ENCODE measurements at regions not wholly inside any gene's neighbourhood (a gene's known extent, or its start where the extent isn't known, plus 50 kb on each side); places are given as distances from the start of the nearest gene placed in this dataset.

DNA sequence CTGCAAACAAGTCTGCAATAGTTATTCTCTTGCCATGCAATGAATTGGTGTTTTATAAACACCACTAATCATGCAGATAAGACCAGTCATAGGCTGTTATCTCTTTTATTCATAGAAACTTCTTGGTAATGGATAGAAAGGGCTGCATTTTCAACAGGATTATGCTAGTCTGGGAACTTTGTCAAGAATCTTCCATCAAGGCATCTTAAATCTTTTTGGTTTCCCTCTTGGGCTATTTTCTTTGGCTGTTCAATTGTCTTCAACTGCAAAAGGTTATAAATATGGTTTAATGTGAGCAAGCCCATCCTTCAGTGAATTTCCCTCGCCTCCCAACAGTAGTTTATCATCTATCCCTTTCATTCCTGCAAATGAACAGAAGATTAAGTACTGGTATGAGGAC lies 59.0 kb upstream of the MINAR1 start:
- DNase-seq (ENCODE audit: low read depth): no peak

DNA sequence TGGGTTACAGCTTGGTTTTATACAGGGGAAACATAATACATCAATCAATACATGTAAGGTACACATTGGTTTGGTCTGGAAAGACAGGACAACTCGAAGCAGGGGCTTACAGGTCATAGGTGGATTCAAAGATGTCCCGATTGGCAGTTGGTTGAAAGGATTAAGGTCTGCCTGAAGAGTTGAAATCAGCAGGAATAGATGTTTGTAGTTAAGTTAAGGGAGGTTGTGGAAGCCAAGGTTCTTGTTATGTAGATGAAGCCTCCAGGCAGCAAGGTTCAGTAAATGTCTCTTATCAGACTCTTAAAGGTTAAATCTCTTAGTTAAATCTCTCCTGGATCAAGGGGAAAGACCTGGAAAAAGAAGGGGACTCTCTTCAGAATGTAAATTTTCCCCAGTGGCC lies 58.4 kb upstream of the MINAR1 start:
- no peak for DNase-seq (ENCODE audit: low read depth)

DNA sequence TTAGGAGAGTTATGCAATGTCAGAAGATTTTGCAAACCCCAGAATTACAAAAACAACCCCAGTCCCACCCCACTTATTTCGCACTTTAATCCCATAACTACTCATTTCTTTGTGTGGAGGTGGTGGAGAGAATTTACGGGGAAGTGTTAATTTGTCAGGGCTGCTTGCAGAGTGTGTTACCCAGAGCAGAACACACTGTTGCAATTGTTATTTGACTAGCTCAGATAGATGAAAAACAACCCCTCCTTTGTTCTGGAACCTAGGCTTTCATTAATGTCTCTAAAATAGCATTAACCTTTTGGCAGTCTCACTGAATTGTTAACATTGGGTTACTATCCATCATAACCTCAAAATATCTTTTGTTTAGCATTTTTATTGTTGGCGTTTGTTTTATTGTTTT lies 55.8 kb upstream of the MINAR1 start:
- no peak for DNase-seq (ENCODE audit: low read depth)

DNA sequence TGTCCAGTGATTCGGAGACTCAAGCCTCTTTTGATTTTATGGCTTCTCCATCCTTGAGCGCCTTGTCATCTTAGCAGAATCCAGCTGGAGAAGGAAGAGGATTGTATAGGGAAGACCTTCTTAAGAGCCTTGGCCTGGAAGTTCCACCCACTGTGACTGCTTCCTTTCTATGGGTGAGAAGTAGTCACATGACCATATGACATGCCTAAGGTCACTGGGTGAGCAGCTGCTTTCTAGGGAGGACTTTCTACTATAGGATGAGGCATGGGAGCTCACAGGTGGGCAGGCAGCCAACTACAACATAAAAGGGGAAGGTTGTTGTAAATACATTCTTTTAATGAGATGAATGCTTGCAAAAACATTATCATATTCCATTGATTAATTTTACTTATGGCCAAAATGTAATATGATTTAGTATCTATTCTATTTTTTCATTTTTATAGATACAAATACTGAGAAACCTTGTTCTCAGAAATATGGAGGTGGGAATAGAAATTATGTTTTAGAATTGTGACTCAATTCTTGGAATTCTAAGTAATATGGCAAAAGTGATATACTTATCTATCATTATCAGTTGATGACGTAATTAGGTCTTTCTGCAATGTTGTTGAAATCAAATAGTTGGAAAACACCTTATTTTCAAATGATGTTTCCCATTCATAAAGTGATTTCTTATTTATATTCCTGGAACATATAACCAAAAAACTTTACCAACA lies 53.6 kb upstream of the MINAR1 start:
- DNase-seq (ENCODE audit: low read depth): no peak

DNA sequence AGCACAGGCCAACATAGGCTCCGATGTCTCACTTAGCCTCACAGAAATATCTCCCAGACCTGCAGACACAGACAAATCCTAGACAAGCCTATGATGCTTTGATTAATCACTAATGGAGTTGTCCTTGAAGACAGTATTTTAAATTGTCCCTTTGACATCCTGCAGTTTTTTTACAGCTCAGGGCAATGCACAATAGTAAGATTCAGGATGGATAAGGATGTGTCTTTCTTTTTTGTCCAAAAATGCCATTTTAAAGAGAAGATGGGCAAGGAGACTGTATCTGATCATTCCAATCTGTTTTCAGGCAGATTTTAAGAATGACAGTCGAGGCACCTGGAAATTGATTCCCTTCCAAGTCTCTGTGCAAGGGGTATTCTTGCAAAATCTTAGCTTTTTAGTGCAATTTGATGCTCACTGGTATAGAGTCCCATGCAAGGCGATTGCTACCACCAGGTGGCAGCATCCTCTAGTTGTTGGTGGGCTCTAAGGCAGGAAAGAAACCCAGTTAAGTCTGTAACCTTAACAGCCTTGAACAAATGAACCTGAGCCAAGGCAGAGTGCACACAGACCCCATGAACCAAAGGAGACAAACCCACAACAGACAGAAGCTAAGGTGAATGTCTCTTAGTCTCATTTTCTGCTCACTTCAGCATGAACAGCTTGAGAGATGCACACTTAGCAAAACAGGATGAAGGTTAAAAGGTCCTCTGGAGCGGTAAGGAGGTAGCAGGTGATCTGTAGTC lies 51.2 kb upstream of the MINAR1 start:
- DNase-seq (ENCODE audit: low read depth): peak; percentile 40

DNA sequence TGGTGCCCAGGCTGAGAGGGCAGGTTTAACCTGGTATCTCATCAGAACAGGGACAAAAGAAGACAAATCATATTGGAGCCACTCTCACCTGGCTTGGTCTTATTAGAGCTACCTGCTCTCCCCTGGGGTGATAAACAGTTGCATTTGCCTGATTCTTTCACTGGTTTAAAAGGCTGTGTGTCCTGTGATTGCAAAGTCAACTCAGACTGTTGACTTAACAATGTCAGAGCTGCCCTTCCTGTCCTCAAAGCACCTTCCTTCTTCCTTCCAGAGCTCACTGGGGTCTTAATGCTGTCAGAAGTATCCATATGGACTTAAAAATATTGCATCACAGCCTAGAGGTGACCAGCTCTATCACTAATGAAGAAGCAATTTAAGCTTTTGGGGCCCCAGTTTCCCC lies 50.5 kb upstream of the MINAR1 start:
- DNase-seq (ENCODE audit: low read depth): no peak
